ENCODE measurements at regions not wholly inside any gene's neighbourhood (a gene's known extent, or its start where the extent isn't known, plus 50 kb on each side); places are given as distances from the start of the nearest gene placed in this dataset.

GRCh38 chr11:129723146-129723760, 92.4 kb upstream of the TMEM45B start:
- Histone ChIP-seq H3K4me3 (ENCODE audit: low read length) (no peak overlapping the region), H3K27me3 (ENCODE audit: insufficient read depth, low read depth, low read length) (no peaks in the 10 kb centered on the region), H3F3A (ENCODE audit: insufficient read depth, low read length, poor library complexity, severe bottlenecking) (no peaks in the 10 kb centered on the region), H2AFZ (ENCODE audit: low read depth, low read length) (no peak overlapping the region), H4K20me1 (ENCODE audit: insufficient read depth) (no peaks in the 10 kb centered on the region), H3K9me3 (ENCODE audit: low read length) (no peaks in the 10 kb centered on the region), H3K9ac (ENCODE audit: low read length) (no peak overlapping the region), H3K79me2 (replicated peaks; ENCODE audit: insufficient read depth, low read length) (no peaks in the 10 kb centered on the region), H3K27ac (ENCODE audit: low read length) (no peak overlapping the region), H3K4me2 (ENCODE audit: low read length) (no peak overlapping the region), H3K36me3 (ENCODE audit: insufficient read depth, low read length) (no peaks in the 10 kb centered on the region), H3K9me2 (ENCODE audit: insufficient read depth, low read length) (no peaks in the 10 kb centered on the region)
- TF ChIP-seq TAF1 (IDR thresholded peaks at IDR 0.05; ENCODE audit: low read depth) (no peak), RAD21 (conservative IDR thresholded peaks at IDR 0.05) (no peak), MXI1 (conservative IDR thresholded peaks at IDR 0.05; ENCODE audit: poor library complexity, severe bottlenecking) (no peak), POLR2AphosphoS5 (IDR thresholded peaks at IDR 0.05) (no peak), EZH2 (IDR thresholded peaks at IDR 0.05; ENCODE audit: borderline replicate concordance, insufficient read depth, low read length, poor library complexity, severe bottlenecking) (no peak), SMC3 (conservative IDR thresholded peaks at IDR 0.05; ENCODE audit: poor library complexity) (no peak), EP300 (conservative IDR thresholded peaks at IDR 0.05; ENCODE audit: poor library complexity, severe bottlenecking) (no peak), REST (IDR thresholded peaks at IDR 0.05; ENCODE audit: borderline replicate concordance) (no peak), CTCF (IDR thresholded peaks at IDR 0.05; ENCODE audit: poor library complexity, severe bottlenecking) (no peak)

GRCh38 chr11:129723761-129724162, 91.9 kb upstream of the TMEM45B start:
- Histone ChIP-seq H3K4me3 (ENCODE audit: low read length) (no peak overlapping the region), H3K9me2 (ENCODE audit: insufficient read depth, low read length) (no peaks in the 10 kb centered on the region), H3K36me3 (ENCODE audit: insufficient read depth, low read length) (no peaks in the 10 kb centered on the region), H3K27ac (ENCODE audit: low read length) (no peak overlapping the region), H4K20me1 (ENCODE audit: insufficient read depth) (no peaks in the 10 kb centered on the region), H3K9ac (ENCODE audit: low read length) (no peak overlapping the region), H3F3A (ENCODE audit: insufficient read depth, low read length, poor library complexity, severe bottlenecking) (no peaks in the 10 kb centered on the region), H3K9me3 (ENCODE audit: low read length) (no peaks in the 10 kb centered on the region), H2AFZ (ENCODE audit: low read depth, low read length) (no peak overlapping the region), H3K27me3 (ENCODE audit: insufficient read depth, low read depth, low read length) (no peaks in the 10 kb centered on the region), H3K4me2 (ENCODE audit: low read length) (no peak overlapping the region), H3K79me2 (replicated peaks; ENCODE audit: insufficient read depth, low read length) (no peaks in the 10 kb centered on the region)
- TF ChIP-seq EZH2 (IDR thresholded peaks at IDR 0.05; ENCODE audit: borderline replicate concordance, insufficient read depth, low read length, poor library complexity, severe bottlenecking): no peak
- TF ChIP-seq REST (IDR thresholded peaks at IDR 0.05; ENCODE audit: borderline replicate concordance): no peak
- TF ChIP-seq SMC3 (conservative IDR thresholded peaks at IDR 0.05; ENCODE audit: poor library complexity): no peak
- TF ChIP-seq POLR2AphosphoS5 (IDR thresholded peaks at IDR 0.05): no peak
